AG04450 (cell line): ENCODE measurements at regions not wholly inside any gene's neighbourhood (a gene's known extent, or its start where the extent isn't known, plus 50 kb on each side); places are given as distances from the start of the nearest gene placed in this dataset.

Experiments
- CTCF ChIA-PET: fragments of 300-600, 350-600 bp; formaldehyde crosslinking; extraction: SDS; loops from one replicate; lab custom pipeline; 2022; ENCODE audit warnings: antibody characterized with exemption, inconsistent platforms; lab: Charles Lee
- POLR2A ChIA-PET: fragments of 350-600 bp; formaldehyde crosslinking; extraction: SDS; loops from one replicate; lab custom pipeline; 2021; ENCODE audit warnings: antibody characterized with exemption, inconsistent platforms; lab: Yijun Ruan, JAX
- DNase-seq: peaks from one replicate; pipeline ENCODE4 v3.0.0-alpha.2; 2011; ENCODE audit warnings: low read depth, low spot score
- H3K27ac ChIP-seq: one replicate; pipeline ENCODE4 v1.5.1; 2012; ENCODE audit warnings: low read depth, low read length, control low read depth
- H3K27me3 ChIP-seq: one replicate; pipeline ENCODE4 v1.6.0; 2012; ENCODE audit warnings: low read length; ENCODE audit not compliant: control insufficient read depth, insufficient read depth
- H3K4me3 ChIP-seq: 2 replicates; pipeline ENCODE4 v1.5.1; 2011; ENCODE audit warnings: mild to moderate bottlenecking, low read depth, low read length, control low read depth
- H3K9me3 ChIP-seq: 2 replicates; pipeline ENCODE4 v1.5.1; 2012; ENCODE audit warnings: low read length; ENCODE audit not compliant: control insufficient read depth, insufficient read depth
- TF ChIP-seq, protein P1 (sequence below): IDR thresholded peaks from 2 replicates; pipeline ENCODE4 v1.5.1; 2011; ENCODE audit warnings: low read depth, low read length, control low read depth, inconsistent platforms

DNA sequence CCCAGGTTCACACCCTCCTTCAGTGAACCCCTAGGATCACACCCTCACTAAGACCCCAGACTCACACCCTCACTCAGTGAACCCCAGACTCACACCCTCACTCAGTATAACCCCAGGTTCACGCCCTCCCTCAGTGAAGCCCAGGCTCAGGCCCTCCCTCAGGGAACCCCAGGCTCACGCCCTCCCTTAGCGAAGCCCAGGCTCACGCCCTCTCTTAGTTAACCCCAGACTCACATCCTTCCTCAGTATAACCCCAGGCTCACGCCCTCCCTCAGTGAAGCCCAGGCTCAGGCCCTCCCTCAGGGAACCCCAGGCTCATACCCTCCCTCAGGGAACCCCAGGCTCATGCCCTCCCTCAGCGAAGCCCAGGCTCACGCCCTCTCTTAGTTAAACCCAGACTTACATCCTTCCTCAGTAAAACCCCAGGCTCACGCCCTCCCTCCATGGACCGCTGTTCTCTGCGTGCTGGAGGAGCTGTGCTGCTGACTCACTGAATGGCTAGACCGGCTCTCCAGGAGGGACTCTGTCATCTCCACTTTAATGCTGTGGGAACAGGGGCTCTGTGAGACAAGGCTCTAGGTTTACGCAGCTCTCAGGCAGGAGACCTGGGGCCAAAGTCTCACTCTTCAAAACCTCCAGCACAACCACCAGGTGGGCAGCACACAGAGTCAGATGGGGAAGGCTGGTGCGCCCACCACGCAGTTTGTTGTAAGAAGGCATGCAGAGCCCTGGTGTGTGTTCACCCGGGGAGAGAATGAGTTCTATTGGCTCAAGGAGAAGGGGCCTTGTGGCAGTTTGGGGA lies 506.9 kb upstream of the MYT1L start:
- no peak overlapping the region for H3K4me3 ChIP-seq
- POLR2A ChIA-PET: no interaction called here
- DNase-seq: no peak
- H3K9me3 ChIP-seq: peaks cover 89% of the 10 kb centered on the region
- no peaks in the 10 kb centered on the region for H3K27me3 ChIP-seq
- TF ChIP-seq, protein P1, sequence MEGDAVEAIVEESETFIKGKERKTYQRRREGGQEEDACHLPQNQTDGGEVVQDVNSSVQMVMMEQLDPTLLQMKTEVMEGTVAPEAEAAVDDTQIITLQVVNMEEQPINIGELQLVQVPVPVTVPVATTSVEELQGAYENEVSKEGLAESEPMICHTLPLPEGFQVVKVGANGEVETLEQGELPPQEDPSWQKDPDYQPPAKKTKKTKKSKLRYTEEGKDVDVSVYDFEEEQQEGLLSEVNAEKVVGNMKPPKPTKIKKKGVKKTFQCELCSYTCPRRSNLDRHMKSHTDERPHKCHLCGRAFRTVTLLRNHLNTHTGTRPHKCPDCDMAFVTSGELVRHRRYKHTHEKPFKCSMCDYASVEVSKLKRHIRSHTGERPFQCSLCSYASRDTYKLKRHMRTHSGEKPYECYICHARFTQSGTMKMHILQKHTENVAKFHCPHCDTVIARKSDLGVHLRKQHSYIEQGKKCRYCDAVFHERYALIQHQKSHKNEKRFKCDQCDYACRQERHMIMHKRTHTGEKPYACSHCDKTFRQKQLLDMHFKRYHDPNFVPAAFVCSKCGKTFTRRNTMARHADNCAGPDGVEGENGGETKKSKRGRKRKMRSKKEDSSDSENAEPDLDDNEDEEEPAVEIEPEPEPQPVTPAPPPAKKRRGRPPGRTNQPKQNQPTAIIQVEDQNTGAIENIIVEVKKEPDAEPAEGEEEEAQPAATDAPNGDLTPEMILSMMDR: no peak
- CTCF ChIA-PET: no interaction called here
- H3K27ac ChIP-seq: no peak overlapping the region

DNA sequence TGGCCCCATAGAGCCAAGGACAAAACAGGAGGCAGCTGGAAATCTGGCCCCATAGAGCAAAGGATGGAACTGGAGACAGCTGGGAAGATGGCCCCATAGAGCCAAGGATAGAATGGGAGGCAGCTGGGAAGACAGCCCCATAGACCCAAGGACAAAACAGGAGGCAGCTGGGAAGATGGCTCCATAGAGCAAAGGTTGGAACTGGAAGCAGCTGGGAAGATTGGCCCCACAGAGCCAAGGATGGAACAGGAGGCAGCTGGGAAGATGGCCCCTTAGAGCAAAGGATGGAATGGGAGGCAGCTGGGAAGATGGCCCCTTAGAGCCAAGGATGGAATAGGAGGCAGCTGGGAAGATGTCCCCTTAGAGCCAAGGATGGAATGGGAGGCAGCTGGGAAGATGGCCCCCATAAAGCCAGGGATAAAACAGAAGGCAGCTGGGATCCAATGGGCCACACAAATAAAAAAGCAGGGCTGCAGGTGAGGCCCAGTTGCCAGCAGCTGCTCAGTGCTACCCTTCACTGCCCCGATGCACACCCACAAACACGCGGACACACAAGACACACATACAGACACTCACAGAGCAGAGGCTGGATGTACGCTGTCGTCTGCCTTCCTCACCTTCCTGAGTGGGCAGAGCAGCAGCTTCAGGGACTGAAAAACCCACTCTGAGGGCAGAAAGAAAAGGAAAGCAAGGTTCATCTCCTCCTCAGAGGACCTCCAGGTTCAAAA lies 505.4 kb upstream of the MYT1L start:
- Histone ChIP-seq H3K9me3 (peaks cover 97% of the 10 kb centered on the region), H3K4me3 (no peak overlapping the region), H3K27ac (no peak overlapping the region), H3K27me3 (no peaks in the 10 kb centered on the region)
- TF ChIP-seq, protein P1: no peak
- CTCF ChIA-PET: interaction anchor here (0.8 kb wide), 1 partner anchor 71 kb away, joined by 4 read pairs; no protein-coding TSS in a partner anchor
- POLR2A ChIA-PET: no interaction called here
- no peak for DNase-seq

DNA sequence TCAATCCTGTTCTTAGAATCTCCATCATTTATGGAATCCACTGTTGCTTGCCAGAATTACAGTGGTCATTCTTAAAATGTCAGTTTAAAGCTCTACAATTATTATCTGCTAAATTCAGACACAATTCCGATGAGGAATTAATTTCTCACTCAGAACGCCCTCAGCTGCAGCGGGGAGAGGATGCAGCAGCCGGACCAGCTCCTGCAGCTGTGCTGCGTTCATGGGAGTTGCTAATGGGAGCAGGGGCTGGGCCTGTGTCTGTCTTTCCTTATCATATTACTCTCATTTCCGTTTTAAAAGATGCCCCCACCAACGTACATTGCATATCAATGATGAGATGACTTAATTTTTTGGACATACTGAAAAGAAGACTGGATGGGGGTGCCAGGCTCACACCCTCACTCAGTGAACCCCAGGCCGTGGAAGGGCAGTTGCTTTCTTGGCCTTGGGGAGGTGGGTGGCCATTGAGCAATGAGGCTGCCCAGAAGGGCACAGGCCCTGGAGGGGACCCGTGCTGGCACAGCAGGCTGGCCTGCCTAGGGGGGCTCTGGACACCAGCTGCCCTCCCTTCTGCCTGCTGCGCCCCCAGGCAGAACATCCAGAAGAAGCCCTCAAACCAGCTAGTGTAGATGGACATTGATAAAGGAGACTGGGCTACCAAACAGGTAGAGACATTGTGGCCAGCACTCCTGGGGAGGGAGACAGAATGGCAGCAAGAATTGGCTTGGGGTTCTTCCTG lies 503.6 kb upstream of the MYT1L start:
- CTCF ChIA-PET: no interaction called here
- POLR2A ChIA-PET: no interaction called here
- H3K9me3 ChIP-seq: peaks cover 85% of the 10 kb centered on the region

DNA sequence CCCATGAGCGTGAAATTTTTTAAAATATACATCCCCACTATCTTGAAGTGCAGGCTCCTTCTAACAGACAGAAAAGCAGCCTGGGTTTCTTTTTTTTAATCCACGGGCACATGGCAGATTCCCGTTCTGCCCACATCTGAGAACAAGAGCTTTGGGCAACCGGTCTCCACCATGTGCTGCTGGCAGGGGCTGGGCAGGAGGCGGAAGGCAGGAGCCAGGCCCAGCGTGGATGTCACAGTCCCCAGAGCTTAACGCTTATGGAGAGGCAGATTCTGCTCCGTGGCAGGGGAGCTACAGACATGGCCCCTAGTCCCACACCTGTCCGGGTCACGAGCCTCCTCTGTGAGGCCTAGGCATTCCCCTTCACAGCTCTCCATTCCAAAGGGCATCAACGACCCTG lies 503.0 kb upstream of the MYT1L start:
- DNase-seq: no peak
- POLR2A ChIA-PET: no interaction called here
- TF ChIP-seq, protein P1: no peak
- H3K27me3 ChIP-seq: no peaks in the 10 kb centered on the region
- CTCF ChIA-PET: no interaction called here
- H3K9me3 ChIP-seq: peaks cover 79% of the 10 kb centered on the region
- H3K27ac ChIP-seq: no peak overlapping the region
- no peak overlapping the region for H3K4me3 ChIP-seq

More for the DNA sequence above, 503.6 kb upstream of the MYT1L start:
- DNase-seq: no peak
- H3K27me3 ChIP-seq: no peaks in the 10 kb centered on the region
- no peak overlapping the region for H3K27ac ChIP-seq
- TF ChIP-seq, protein P1: no peak
- no peak overlapping the region for H3K4me3 ChIP-seq
